HPDE6-E6E7 (cell line): ENCODE measurements at regions not wholly inside any gene's neighbourhood (a gene's known extent, or its start where the extent isn't known, plus 50 kb on each side); places are given as distances from the start of the nearest gene placed in this dataset.
"Not testable (repeated sequence)": the region's sequence is repeated elsewhere in the genome, so short reads cannot be mapped to it uniquely, and the experiment has no call there.

ENCODE experiments used
- DNase-seq: peaks from one replicate; pipeline ENCODE4 v3.0.0; 2011; ENCODE audit warnings: missing footprints; ENCODE audit errors: extremely low spot score

- DNase-seq: no peak
Observed at GRCh38 chr4:138800421-138800820, 215.2 kb upstream of the NOCT start.

- DNase-seq: no peak
Observed at GRCh38 chr4:138798404-138798803, 217.2 kb upstream of the NOCT start.

DNA sequence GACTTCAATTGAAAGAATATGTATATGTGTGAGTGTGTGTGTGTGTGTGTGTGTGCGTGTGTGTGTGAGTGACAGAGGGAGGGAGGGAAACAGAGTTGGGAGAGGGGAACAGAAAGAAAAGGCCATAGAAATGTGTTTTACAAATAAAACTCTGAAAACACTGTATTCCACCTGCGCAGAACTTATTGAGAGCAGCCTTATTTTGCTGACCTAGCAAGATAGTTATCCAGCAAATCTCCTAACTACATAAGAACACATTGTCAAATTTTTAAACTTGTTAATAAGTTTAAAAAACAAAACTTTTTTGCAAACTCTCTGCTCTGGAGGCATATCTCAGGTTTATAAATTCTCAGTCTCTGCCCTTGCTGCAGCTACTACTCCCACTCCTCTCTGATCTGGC lies 217.9 kb upstream of the NOCT start:
- DNase-seq: no peak

- no peak for DNase-seq
Observed at GRCh38 chr4:138796761-138797160, 218.8 kb upstream of the NOCT start.

DNA sequence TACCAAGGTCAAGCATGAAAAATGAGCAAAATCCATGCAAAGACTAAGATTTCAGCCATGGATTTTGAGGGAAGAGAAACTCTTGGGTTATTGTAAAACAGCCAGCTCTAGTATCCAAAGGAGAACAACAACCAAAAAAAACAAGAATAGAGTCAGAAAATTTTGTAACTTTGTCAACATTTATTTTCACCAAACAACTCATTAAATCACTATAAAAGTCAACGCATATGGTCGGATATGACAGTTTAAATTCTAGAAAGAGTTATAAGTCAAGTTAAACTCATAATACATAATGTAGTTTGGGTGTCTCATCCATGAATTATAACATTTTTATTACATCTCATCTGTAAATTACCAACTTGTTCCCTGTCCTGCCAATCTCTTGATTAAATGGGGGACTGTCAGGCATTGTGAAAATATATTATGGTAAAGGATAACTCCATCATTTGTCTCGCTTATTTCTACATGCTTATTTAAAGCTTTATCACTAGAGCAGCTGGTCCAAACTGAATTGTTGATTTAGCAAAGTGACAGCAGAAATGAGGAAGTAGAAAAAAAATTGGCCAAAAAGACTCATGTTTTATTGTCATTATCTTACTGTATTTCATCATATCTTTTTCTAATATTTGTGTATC lies 224.8 kb upstream of the NOCT start:
- DNase-seq: no peak

DNA sequence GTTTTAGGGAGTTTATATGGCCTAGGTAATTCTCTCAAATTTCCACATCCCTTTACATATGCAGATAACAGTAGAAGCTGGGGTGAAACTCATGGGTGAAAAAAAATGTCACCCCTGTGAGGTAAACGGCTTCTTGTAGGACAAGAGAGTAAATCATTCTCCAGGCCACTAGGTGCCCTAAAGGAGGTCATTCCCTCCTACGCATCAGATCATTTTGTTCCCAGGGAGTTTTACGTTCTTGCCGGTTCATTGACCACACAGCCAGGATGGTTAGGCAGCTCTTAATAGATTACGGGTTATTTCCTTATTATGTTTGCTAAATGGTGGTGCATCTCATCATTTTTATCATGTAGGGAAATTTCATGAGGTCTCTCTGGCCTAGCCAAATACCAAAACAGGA lies 225.8 kb upstream of the NOCT start:
- DNase-seq: no peak

DNA sequence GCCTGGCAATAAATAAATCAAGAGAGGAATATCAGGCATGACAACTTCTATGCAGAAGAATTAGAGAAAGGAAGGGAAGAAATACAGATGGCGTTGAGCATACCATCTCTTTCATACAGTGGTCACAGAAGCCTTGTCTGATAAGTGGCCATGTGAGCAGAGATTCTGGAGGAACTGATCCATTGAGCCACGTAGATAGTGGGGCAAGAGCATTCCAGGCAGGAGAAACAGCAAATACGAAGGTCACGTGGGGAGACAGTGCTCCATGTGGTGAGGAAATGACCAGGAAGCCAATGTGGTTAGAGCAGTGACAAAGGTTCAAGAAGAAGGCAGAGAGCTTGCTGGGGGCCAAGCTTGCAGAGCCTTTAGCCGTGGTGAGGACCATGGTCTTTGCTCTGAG lies 226.7 kb upstream of the NOCT start:
- no peak for DNase-seq

- DNase-seq: no peak
Observed at GRCh38 chr4:138788267-138788790, 227.3 kb upstream of the NOCT start.

DNA sequence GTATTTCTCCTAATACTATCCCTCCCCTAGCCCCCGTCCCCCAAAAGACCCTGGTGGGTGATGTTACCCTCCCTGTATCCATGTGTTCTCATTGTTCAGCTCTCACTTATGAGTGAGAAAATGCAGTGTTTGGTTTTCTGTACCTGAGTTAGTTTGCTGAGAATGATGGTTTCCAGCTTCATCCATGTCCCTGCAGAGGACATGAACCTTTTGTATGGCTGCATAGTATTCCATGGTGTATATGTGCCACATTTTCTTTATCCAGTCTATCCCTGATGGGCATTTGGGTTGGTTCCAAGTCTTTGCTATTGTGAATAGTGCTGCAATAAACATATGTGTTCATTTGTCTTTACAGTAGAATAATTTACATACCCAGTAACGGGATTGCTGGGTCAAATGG lies 235.8 kb upstream of the NOCT start:
- DNase-seq: not testable (repeated sequence)

DNA sequence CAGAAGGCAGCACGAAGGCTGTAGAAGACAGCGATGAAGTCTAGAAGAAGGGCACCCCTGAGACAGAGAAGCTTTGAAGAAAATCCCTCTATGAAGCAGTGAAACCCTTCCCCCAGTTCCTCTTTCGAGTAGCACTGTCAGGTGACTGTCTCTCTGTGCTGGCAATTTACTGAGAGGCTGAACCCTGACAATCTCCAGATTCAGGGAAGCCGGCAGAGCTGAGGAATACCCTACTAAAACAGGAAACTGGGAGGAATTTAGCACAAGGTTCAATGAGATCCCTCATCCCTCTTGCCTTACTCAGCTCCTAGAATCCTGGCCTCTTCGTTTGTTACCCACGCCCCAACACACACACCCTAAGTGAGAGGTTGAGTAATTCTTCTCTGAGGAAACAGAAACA lies 239.7 kb upstream of the NOCT start:
- DNase-seq: no peak

GRCh38 chr4:138775489-138775888 lies 240.1 kb upstream of the NOCT start:
- DNase-seq: no peak

GRCh38 chr4:138774940-138775339 lies 240.6 kb upstream of the NOCT start:
- DNase-seq: no peak

- not testable (repeated sequence) for DNase-seq
Observed at GRCh38 chr4:138774125-138774524, 241.5 kb upstream of the NOCT start.

GRCh38 chr4:138773321-138773720 lies 242.3 kb upstream of the NOCT start:
- DNase-seq: no peak

DNA sequence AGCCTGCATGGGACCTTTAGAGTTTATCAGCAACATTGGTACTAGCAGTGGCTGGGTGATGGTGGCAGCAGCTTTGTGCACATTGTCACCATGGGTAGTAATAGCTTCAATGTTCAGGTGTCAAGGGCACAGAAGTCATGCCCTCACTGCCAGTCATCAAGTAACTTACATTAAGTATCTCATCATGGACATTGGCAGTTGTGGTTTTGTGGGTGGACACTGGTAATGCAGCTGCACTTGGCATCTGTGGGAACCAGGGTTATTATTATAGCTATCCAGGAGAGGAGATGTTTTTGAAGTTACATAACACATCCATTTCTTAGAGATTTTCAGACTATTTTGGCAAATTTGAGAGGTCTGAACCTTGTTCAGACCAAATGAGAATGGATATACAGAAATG lies 243.2 kb upstream of the NOCT start:
- no peak for DNase-seq

GRCh38 chr4:138770818-138771217 lies 244.8 kb upstream of the NOCT start:
- no peak for DNase-seq

DNA sequence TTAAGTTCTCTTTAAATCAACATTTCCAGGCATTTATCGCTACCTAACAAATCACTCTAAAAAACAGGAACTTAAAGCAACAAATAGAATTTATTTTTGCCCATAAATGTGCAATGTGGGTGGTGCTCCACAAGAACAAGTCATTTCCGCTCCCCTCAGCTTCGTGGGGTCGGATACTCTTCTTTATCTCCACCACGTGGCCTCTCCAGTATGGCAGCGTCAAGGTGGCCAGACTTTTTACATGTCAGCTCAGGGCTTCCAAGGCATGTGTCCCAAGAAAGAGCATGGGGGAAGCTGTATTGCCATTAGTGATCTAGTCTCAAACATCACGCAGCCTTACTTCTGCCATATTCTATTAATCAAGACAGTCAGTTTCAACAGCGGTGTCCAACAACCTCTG lies 249.2 kb upstream of the NOCT start:
- DNase-seq: no peak

- no peak for DNase-seq
Observed at GRCh38 chr4:138765442-138765841, 250.1 kb upstream of the NOCT start.

DNA sequence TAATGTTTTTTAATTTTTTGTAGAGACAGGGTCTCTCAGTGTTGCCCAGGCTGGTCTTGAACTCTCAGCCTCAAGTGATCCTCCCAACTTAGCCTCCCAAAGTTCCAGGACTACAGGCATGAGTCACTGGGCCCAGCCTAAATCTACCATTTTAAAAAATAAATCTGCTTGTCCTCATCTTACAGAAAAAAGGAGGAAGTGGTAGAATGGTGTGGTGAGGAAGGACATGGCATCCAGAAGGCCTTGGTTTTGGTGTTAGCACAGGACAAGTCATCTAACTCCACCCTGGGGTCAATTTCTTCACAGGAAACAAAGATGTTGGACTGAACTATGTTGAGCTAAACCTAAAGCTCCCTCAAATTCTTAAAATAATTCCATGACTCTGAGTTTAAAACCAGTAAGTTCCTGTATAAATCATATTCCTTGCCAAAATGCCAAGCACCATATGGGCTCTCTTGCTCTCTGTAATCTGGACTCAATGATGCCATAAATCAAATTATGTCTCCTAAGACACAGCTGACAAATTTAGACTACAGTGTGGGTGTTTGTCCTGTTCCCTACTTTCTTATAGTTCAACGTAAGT lies 253.9 kb upstream of the NOCT start:
- no peak for DNase-seq

- DNase-seq: no peak
Observed at GRCh38 chr4:138759554-138759902, 256.1 kb upstream of the NOCT start.

DNA sequence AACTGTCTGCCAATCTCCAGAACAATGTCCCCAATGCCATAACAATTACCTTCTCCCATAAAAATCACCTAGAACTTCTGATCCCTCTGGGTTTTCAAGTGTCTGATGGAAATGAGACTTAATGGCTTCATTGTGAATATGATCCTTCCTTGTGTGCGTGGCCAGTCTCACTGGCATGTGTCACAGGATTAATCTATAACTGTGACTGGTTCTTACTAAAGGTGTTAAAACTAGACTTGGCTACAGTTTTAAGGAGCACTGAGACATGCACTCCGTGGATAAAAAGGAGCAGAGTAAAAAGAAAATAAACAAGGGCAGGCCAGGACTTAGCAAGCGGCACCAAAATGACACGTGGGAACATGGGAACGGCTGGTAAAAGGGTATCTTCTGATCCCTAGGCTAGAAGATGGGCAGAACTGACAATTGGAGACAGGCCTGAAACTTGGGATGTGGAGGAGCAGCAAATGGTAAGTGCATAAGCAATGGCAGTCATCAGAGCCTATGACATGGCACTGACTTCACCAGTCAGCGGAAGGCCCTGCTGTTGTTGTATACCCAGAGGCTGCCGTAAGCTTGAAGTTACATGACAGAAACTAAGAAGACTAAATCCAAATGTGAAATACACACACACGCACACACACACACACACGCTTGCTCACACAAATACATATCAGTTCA lies 256.6 kb upstream of the NOCT start:
- DNase-seq: no peak

DNA sequence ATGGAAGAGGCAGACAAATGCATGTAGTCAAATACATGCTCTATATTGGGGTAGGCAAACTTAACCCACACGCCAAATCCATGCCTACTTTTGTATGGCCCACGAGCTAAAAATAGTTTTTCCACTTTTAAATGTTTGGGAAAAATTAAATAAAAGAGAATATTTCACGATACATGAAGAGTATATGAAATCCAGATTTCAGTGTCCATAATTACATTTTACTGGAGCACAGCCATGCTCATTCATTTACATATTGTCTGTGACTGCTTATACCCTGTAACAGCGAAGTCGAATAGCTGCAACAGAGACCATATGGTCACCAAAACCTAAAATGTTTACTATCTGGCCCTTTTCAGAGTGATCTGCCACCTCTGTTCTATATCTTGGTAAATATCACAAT lies 257.4 kb upstream of the NOCT start:
- no peak for DNase-seq

DNA sequence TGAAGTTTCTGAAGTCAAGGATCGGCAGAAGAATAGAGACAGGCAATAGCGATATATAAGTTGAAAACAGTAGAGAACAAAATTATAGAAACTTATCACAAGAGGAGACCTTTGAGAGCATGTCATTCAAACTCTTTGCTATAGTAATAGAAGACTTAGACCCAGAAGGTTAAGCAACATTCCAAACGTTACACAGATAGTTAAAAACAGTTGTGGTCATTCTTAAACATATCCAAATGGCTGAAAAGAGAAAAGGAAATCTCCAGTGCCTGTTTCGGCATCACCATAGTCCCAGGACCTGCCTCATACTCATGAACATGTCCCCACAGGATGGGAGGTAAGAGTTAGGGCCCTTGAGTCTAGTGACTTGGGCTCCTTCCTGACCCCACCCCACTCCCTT lies 258.1 kb upstream of the NOCT start:
- DNase-seq: no peak
